Panc1 (cell line): ENCODE measurements at regions not wholly inside any gene's neighbourhood (a gene's known extent, or its start where the extent isn't known, plus 50 kb on each side); places are given as distances from the start of the nearest gene placed in this dataset.

Experiments
- ATAC-seq: fragments of 200-7000 bp; cut with Tn5 transposase; 2 replicates; pipeline ENCODE4 v1.9.1; 2020; ENCODE audit warnings: mild to moderate bottlenecking, moderate library complexity
- BruUV-seq: library from RNA; stranded (reverse); fragments of 400-500 nt; replicated peaks from 2 replicates; lab custom pipeline; 2021; lab: Mats Ljungman, UMichigan
- CTCF ChIA-PET: fragments of 300-600 bp; sonication (Branson Sonifier 250); formaldehyde crosslinking; loops from one replicate; lab custom pipeline; 2022; ENCODE audit warnings: antibody characterized with exemption; lab: Charles Lee
- POLR2A ChIA-PET: fragments of 300-600 bp; sonication (Branson Sonifier 250); formaldehyde crosslinking; loops from one replicate; lab custom pipeline; 2022; ENCODE audit warnings: antibody characterized with exemption; lab: Charles Lee
- DNase-seq: peaks from one replicate; pipeline ENCODE4 v3.0.0-alpha.2; 2010; ENCODE audit warnings: low read depth, low spot score
- H3K27ac ChIP-seq: 2 replicates; pipeline ENCODE4 v1.5.1; 2011; ENCODE audit warnings: mild to moderate bottlenecking, low read length, inconsistent platforms
- H3K27me3 ChIP-seq: fragments of 200-500 bp; sonication (Bioruptor generic); 2 replicates; pipeline ENCODE4 v1.6.0; 2014; ENCODE audit warnings: low read length, inconsistent platforms; ENCODE audit not compliant: control insufficient read depth, insufficient read depth
- H3K36me3 ChIP-seq: fragments of 200-500 bp; sonication (Bioruptor generic); 2 replicates; pipeline ENCODE4 v1.5.1; 2014; ENCODE audit warnings: inconsistent platforms, mild to moderate bottlenecking, low read length, moderate library complexity; ENCODE audit not compliant: control insufficient read depth, insufficient read depth
- H3K4me1 ChIP-seq: 2 replicates; pipeline ENCODE4 v1.5.1; 2011; ENCODE audit warnings: inconsistent platforms, mild to moderate bottlenecking, low read length, moderate library complexity; ENCODE audit not compliant: control insufficient read depth, insufficient read depth
- H3K4me3 ChIP-seq, 2 experiments: 2 replicates each; pipeline ENCODE4 v1.5.1; 2011 to 2012; ENCODE audit warnings: low read depth in 2 of 2, low read length in 2 of 2, mild to moderate bottlenecking in 2 of 2, inconsistent platforms in 1 of 2, moderate library complexity in 1 of 2
- H3K9me3 ChIP-seq: fragments of 200-500 bp; sonication (Bioruptor generic); 2 replicates; pipeline ENCODE4 v1.5.1; 2014; ENCODE audit warnings: low read depth, mild to moderate bottlenecking, inconsistent platforms, low read length, moderate library complexity; ENCODE audit not compliant: control insufficient read depth, insufficient read depth
- CTCF ChIP-seq: fragments of 450-650 bp; IDR thresholded peaks from 2 replicates; pipeline ENCODE4 v1.5.1; 2017; ENCODE audit warnings: mild to moderate bottlenecking
- POLR2AphosphoS5 ChIP-seq: IDR thresholded peaks from 2 replicates; pipeline ENCODE4 v1.6.1; 2012; ENCODE audit warnings: mild to moderate bottlenecking, low read depth, low read length, moderate library complexity
- REST ChIP-seq, 2 experiments: IDR thresholded peaks; 2 replicates each; pipeline ENCODE4 v1.6.1; 2011 to 2012; ENCODE audit warnings: low read depth in 2 of 2, control low read depth in 1 of 2, low read length in 1 of 2, mild to moderate bottlenecking in 1 of 2, moderate library complexity in 1 of 2; ENCODE audit not compliant: insufficient read depth in 1 of 2
- SIN3A ChIP-seq: IDR thresholded peaks from 2 replicates; pipeline ENCODE4 v1.6.1; 2012; ENCODE audit warnings: low read depth, mild to moderate bottlenecking, low read length, moderate library complexity, borderline replicate concordance; ENCODE audit not compliant: insufficient read depth
- TCF7L2 ChIP-seq: IDR thresholded peaks from 2 replicates; pipeline ENCODE4 v1.6.1; 2011; ENCODE audit warnings: mild to moderate bottlenecking, low read depth, low read length, inconsistent platforms
- in situ Hi-C: cut with HindIII; loops from 2 replicates; pipeline ENCODE4 v1.10.0; 2016; ENCODE audit warnings: low sequenced_read_pairs, low pct_unique_long_range_greater_than_20kb
- intact Hi-C: fragments of 100-400 bp; cut with micrococcal nuclease; formaldehyde crosslinking; loops from one replicate; pipeline ENCODE4 v1.10.0; 2022; ENCODE audit not compliant: unreplicated experiment

GRCh38 chr6:23535101-23535500 lies 590.9 kb upstream of the NRSN1 start:
- Histone ChIP-seq H3K27me3 (no peaks in the 10 kb centered on the region), H3K9me3 (no peaks in the 10 kb centered on the region), H3K27ac (no peak overlapping the region), H3K4me1 (no peaks in the 10 kb centered on the region), H3K4me3 (no peak overlapping the region), H3K36me3 (no peaks in the 10 kb centered on the region)
- TF ChIP-seq SIN3A: no peak
- no peak for TF ChIP-seq REST (IDR thresholded peaks at IDR 0.05; ENCODE audit: insufficient read depth in 1 of 2, low read depth in 2 of 2, low read length in 1 of 2)
- TF ChIP-seq CTCF: no peak
- no peak for TF ChIP-seq TCF7L2
- no peak for TF ChIP-seq POLR2AphosphoS5
- in situ Hi-C loops: no loop called here
- POLR2A ChIA-PET: no interaction called here
- DNase-seq (no peak), ATAC-seq (no peak)
- CTCF ChIA-PET: no interaction called here
- intact Hi-C loops: no loop called here
- no TSS peak for BruUV-seq

- Histone ChIP-seq H3K27ac (no peak overlapping the region), H3K4me1 (no peaks in the 10 kb centered on the region), H3K36me3 (no peaks in the 10 kb centered on the region), H3K9me3 (no peaks in the 10 kb centered on the region), H3K27me3 (no peaks in the 10 kb centered on the region), H3K4me3 (no peak overlapping the region)
- ATAC-seq: no peak
- intact Hi-C loops: no loop called here
- no peak for TF ChIP-seq CTCF
- TF ChIP-seq SIN3A: no peak
- no peak for TF ChIP-seq REST (IDR thresholded peaks at IDR 0.05; ENCODE audit: insufficient read depth in 1 of 2, low read depth in 2 of 2, low read length in 1 of 2)
- TF ChIP-seq POLR2AphosphoS5: no peak
- no peak for TF ChIP-seq TCF7L2
- in situ Hi-C loops: no loop called here
- CTCF ChIA-PET: no interaction called here
- no peak for DNase-seq
- POLR2A ChIA-PET: no interaction called here
- no TSS peak for BruUV-seq
Measured at GRCh38 chr6:23537828-23538227, 588.2 kb upstream of the NRSN1 start.
